ENCODE measurements at regions not wholly inside any gene's neighbourhood (a gene's known extent, or its start where the extent isn't known, plus 50 kb on each side); places are given as distances from the start of the nearest gene placed in this dataset.

DNA sequence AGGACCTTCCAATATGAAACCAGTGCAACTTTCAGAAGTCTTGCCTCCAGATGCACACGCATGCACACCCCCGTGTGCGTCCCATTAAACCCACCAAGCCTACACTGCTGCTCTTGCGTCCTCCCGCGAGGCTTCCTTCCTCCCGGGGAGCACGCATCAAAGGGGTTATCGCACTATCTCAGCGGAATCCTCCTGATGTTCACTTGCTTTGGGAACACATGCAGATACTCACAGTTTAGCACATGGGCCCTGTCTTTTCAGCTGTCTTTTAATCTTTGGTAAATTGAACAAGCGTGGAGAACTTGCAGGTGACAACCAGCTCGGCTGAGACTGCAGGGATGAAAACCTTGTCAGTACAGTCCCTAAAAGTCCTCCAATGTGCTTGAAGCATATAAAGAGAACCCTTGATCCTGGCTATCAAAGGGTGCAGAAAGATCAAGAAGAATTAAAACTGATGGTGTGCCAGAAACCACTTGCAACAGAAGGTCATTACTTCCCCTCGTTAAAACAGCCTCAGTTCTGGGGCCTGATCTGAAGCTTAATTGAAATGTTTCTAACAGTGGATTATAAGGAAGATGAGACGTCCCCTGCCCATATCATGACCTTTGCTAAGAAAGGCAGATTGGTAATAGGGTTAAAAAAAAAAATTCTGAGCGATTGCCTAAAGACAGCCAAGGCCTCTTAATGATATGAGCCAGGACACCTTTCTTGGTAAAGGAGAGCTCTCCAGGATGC is 149.4 kb upstream of the LMO4 start:
- no peaks in the 10 kb centered on the region for H4K20me1 ChIP-seq (replicated peaks; ENCODE audit: control insufficient read depth, extremely low read depth, insufficient read depth, low read length)
- ChIA-PET CTCF (interaction anchor here (1.0 kb wide), 1 partner anchor 53 kb away, joined by 3 read pairs; no protein-coding TSS in a partner anchor), POLR2A (no interaction called here)
- H3K9me3 ChIP-seq (replicated peaks; ENCODE audit: control insufficient read depth, insufficient read depth, low read length), result no peaks in the 10 kb centered on the region
- no peak overlapping the region for H2AFZ ChIP-seq (ENCODE audit: low read depth, low read length)
- no peak overlapping the region for H3K4me2 ChIP-seq (ENCODE audit: insufficient read depth, low read length)
- FAIRE-seq (no peak), DNase-seq (ENCODE audit: low read depth, low spot score) (no peak)
- intact Hi-C loops (cut with micrococcal nuclease) (no loop called here), dilution Hi-C loops (cut with MboI; ENCODE audit: extremely low pct_ligation_motif_present, low sequenced_read_pairs) (no loop called here)
- H3K36me3 ChIP-seq (ENCODE audit: control insufficient read depth in 2 of 2, extremely low read depth in 1 of 2, insufficient read depth in 2 of 2, low read length in 2 of 2), result no peaks in the 10 kb centered on the region
- BruUV-seq (replicated peaks), result no TSS peak
- H3K9ac ChIP-seq (replicated peaks; ENCODE audit: extremely low read depth, insufficient read depth, low read length), result no peak overlapping the region
- no peaks in the 10 kb centered on the region for H3K79me2 ChIP-seq (ENCODE audit: control insufficient read depth, insufficient read depth, low read length)
- H3K27ac ChIP-seq (ENCODE audit: insufficient read depth, low read depth, low read length), result no peak overlapping the region
- peaks cover 0 to 5% of the 10 kb centered on the region in 2 experiments for H3K27me3 ChIP-seq (ENCODE audit: control insufficient read depth in 2 of 2, insufficient read depth in 2 of 2, low read length in 2 of 2)
- no peak overlapping the region for H3K4me3 ChIP-seq (replicated peaks in 1 of 3; ENCODE audit: insufficient read depth in 1 of 3, low read depth in 1 of 3, low read length in 3 of 3)
- TF ChIP-seq EZH2 (IDR thresholded peaks at IDR 0.05; ENCODE audit: borderline replicate concordance, low read depth, low read length, severe bottlenecking) (no peak), POLR2A (IDR thresholded peaks at IDR 0.05; ENCODE audit: low read depth, low read length) (no peak), FOS (IDR thresholded peaks at IDR 0.05; ENCODE audit: borderline replicate concordance, insufficient read depth, low read length) (no peak), GATA2 (IDR thresholded peaks at IDR 0.05; ENCODE audit: insufficient read depth, insufficient read length, low read depth, low read length) (no peak), MYC (IDR thresholded peaks at IDR 0.05; ENCODE audit: low read depth, low read length) (no peak), MAX (IDR thresholded peaks at IDR 0.05; ENCODE audit: insufficient read depth, insufficient read length) (no peak), JUN (IDR thresholded peaks at IDR 0.05; ENCODE audit: borderline replicate concordance, insufficient read depth, insufficient read length, low read depth) (no peak), POLR2AphosphoS5 (IDR thresholded peaks at IDR 0.05; ENCODE audit: insufficient read depth, low read depth, low read length) (no peak)
- TF ChIP-seq, protein P1, sequence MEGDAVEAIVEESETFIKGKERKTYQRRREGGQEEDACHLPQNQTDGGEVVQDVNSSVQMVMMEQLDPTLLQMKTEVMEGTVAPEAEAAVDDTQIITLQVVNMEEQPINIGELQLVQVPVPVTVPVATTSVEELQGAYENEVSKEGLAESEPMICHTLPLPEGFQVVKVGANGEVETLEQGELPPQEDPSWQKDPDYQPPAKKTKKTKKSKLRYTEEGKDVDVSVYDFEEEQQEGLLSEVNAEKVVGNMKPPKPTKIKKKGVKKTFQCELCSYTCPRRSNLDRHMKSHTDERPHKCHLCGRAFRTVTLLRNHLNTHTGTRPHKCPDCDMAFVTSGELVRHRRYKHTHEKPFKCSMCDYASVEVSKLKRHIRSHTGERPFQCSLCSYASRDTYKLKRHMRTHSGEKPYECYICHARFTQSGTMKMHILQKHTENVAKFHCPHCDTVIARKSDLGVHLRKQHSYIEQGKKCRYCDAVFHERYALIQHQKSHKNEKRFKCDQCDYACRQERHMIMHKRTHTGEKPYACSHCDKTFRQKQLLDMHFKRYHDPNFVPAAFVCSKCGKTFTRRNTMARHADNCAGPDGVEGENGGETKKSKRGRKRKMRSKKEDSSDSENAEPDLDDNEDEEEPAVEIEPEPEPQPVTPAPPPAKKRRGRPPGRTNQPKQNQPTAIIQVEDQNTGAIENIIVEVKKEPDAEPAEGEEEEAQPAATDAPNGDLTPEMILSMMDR (IDR thresholded peaks at IDR 0.05; ENCODE audit: extremely low read depth in 1 of 2, insufficient read depth in 1 of 2, low read depth in 1 of 2, low read length in 2 of 2), result no peak
- no peaks in the 10 kb centered on the region for H3K4me1 ChIP-seq (ENCODE audit: control insufficient read depth, extremely low read depth, insufficient read depth, low read length)
- no peaks in the 10 kb centered on the region for H3K9me1 ChIP-seq (replicated peaks; ENCODE audit: control insufficient read depth, extremely low read depth, insufficient read depth, low read length)
